IMR-90 (cell line): ENCODE measurements at regions not wholly inside any gene's neighbourhood (a gene's known extent, or its start where the extent isn't known, plus 50 kb on each side); places are given as distances from the start of the nearest gene placed in this dataset.

Experiments
- ATAC-seq: fragments of 200-7000 bp; cut with Tn5 transposase; 2 replicates; pipeline ENCODE4 v1.9.1; 2020; ENCODE audit warnings: low read depth, mild to moderate bottlenecking, moderate library complexity
- BruUV-seq: library from RNA; stranded (reverse); fragments of 400-500 nt; replicated peaks from 2 replicates; lab custom pipeline; 2021; lab: Mats Ljungman, UMichigan
- CTCF ChIA-PET: fragments of 300-600 bp; formaldehyde crosslinking; extraction: SDS; loops from one replicate; lab custom pipeline; 2021; ENCODE audit warnings: antibody characterized with exemption; lab: Yijun Ruan, JAX
- POLR2A ChIA-PET: fragments of 300-600 bp; sonication (Branson Sonifier 250); formaldehyde crosslinking; loops from one replicate; lab custom pipeline; 2022; ENCODE audit warnings: antibody characterized with exemption; ENCODE audit not compliant: unreplicated experiment; lab: Charles Lee
- DNase-seq: peaks from one replicate; pipeline ENCODE4 v3.0.0; 2013
- H2AFZ ChIP-seq: replicated peaks from 2 replicates; pipeline ENCODE3; 2013; ENCODE audit warnings: low read length, mild to moderate bottlenecking; ENCODE audit not compliant: poor library complexity
- H2AK5ac ChIP-seq: 2 replicates; pipeline ENCODE4 v1.6.1; 2013; ENCODE audit warnings: low read depth, low read length, inconsistent platforms
- H2AK9ac ChIP-seq: replicated peaks from 2 replicates; pipeline ENCODE3; 2013; ENCODE audit warnings: mild to moderate bottlenecking, low read depth, low read length, moderate library complexity; ENCODE audit not compliant: poor library complexity
- H2BK120ac ChIP-seq: 2 replicates; pipeline ENCODE4 v1.6.1; 2013; ENCODE audit warnings: low read depth, low read length, inconsistent platforms
- H2BK15ac ChIP-seq: 3 replicates; pipeline ENCODE4 v1.6.1; 2013; ENCODE audit warnings: low read depth, low read length, inconsistent platforms
- H2BK20ac ChIP-seq: 2 replicates; pipeline ENCODE4 v1.6.1; 2013; ENCODE audit warnings: low read depth, mild to moderate bottlenecking, inconsistent platforms, low read length, moderate library complexity
- H2BK5ac ChIP-seq: 2 replicates; pipeline ENCODE4 v1.6.1; 2013; ENCODE audit warnings: mild to moderate bottlenecking, low read depth, low read length, inconsistent platforms; ENCODE audit not compliant: poor library complexity, severe bottlenecking
- H3K14ac ChIP-seq: replicated peaks from 2 replicates; pipeline ENCODE4 v1.6.1; 2013; ENCODE audit warnings: low read depth, low read length, inconsistent platforms
- H3K18ac ChIP-seq: 2 replicates; pipeline ENCODE4 v1.6.1; 2013; ENCODE audit warnings: low read depth, low read length, control low read depth
- H3K23ac ChIP-seq: 2 replicates; pipeline ENCODE4 v1.6.1; 2013; ENCODE audit warnings: low read depth, low read length, inconsistent platforms
- H3K27ac ChIP-seq: 2 replicates; pipeline ENCODE4 v1.5.1; 2013; ENCODE audit warnings: mild to moderate bottlenecking, control low read depth, low read length; ENCODE audit not compliant: insufficient read depth
- H3K27me3 ChIP-seq: 2 replicates; pipeline ENCODE4 v1.6.1; 2013; ENCODE audit warnings: low read length; ENCODE audit not compliant: control insufficient read depth, insufficient read depth
- H3K36me3 ChIP-seq: 2 replicates; pipeline ENCODE4 v1.6.1; 2013; ENCODE audit warnings: low read length, mixed read lengths; ENCODE audit not compliant: control insufficient read depth, insufficient read depth
- H3K4ac ChIP-seq: 2 replicates; pipeline ENCODE4 v1.6.1; 2013; ENCODE audit warnings: low read depth, low read length, inconsistent platforms
- H3K4me1 ChIP-seq: 2 replicates; pipeline ENCODE4 v1.6.1; 2013; ENCODE audit warnings: low read length, mixed read lengths; ENCODE audit not compliant: control insufficient read depth, insufficient read depth
- H3K4me2 ChIP-seq: 2 replicates; pipeline ENCODE4 v1.6.1; 2013; ENCODE audit warnings: low read depth, mild to moderate bottlenecking, control low read depth, low read length, moderate library complexity
- H3K4me3 ChIP-seq: 2 replicates; pipeline ENCODE4 v1.5.1; 2013; ENCODE audit warnings: low read depth, mild to moderate bottlenecking, control low read depth, low read length, moderate library complexity; ENCODE audit not compliant: insufficient read depth
- H3K56ac ChIP-seq: 2 replicates; pipeline ENCODE4 v1.6.1; 2013; ENCODE audit warnings: low read length, inconsistent platforms; ENCODE audit not compliant: insufficient read depth; ENCODE audit errors: extremely low read depth
- H3K79me1 ChIP-seq, 2 experiments: 2 replicates each; pipeline ENCODE4 v1.6.1; 2013; ENCODE audit warnings: low read length in 2 of 2, inconsistent platforms in 1 of 2, low read depth in 1 of 2
- H3K9ac ChIP-seq: 2 replicates; pipeline ENCODE4 v1.6.1; 2013; ENCODE audit warnings: low read depth, low read length, control low read depth
- H3K9me1 ChIP-seq: 2 replicates; pipeline ENCODE4 v1.6.1; 2013; ENCODE audit warnings: low read length, inconsistent platforms; ENCODE audit not compliant: insufficient read depth
- H3K9me3 ChIP-seq: 2 replicates; pipeline ENCODE4 v1.6.1; 2013; ENCODE audit warnings: low read length; ENCODE audit not compliant: control insufficient read depth, insufficient read depth
- H4K20me1 ChIP-seq: 2 replicates; pipeline ENCODE4 v1.6.1; 2013; ENCODE audit warnings: low read length, inconsistent platforms; ENCODE audit not compliant: insufficient read depth
- H4K5ac ChIP-seq: 2 replicates; pipeline ENCODE4 v1.6.1; 2013; ENCODE audit warnings: mild to moderate bottlenecking, low read depth, low read length, control low read depth
- H4K8ac ChIP-seq, 2 experiments: 2 replicates each; pipeline ENCODE4 v1.6.1; 2013; ENCODE audit warnings: low read depth in 2 of 2, low read length in 2 of 2, control low read depth in 1 of 2, inconsistent platforms in 1 of 2
- H4K91ac ChIP-seq: 2 replicates; pipeline ENCODE4 v1.6.1; 2013; ENCODE audit warnings: low read depth, low read length, inconsistent platforms; ENCODE audit not compliant: insufficient read depth
- CTCF ChIP-seq: conservative IDR thresholded peaks from 2 replicates; pipeline ENCODE4 v1.5.1; 2012; ENCODE audit warnings: mild to moderate bottlenecking, low read depth, low read length, improper control_type of control experiment
- ELK1 ChIP-seq: fragments of 150-350 bp; IDR thresholded peaks from 2 replicates; pipeline ENCODE4 v1.6.1; 2016; ENCODE audit warnings: low read depth, mild to moderate bottlenecking, low read length, moderate library complexity, borderline replicate concordance
- MAZ ChIP-seq: IDR thresholded peaks from 2 replicates; pipeline ENCODE4 v1.6.1; 2012; ENCODE audit warnings: low read depth, mild to moderate bottlenecking, low read length, improper control_type of control experiment, moderate library complexity, borderline replicate concordance
- WGBS, 2 experiments: methylation state at CpG; one replicate each; pipeline versions ENCODE4 v1.1.5 to v1.1.7; 2013; ENCODE audit warnings: missing lambda C conversion rate in 2 of 2; ENCODE audit not compliant: insufficient read length in 1 of 2; ENCODE audit errors: extremely low coverage in 2 of 2; 5-methylcytosine and 5-hydroxymethylcytosine counted together
- dilution Hi-C: fragments of 300-500 bp; cut with HindIII; formaldehyde crosslinking; loops from one replicate; pipeline ENCODE4 v1.14.3; 2018; ENCODE audit warnings: low sequenced_read_pairs; ENCODE audit not compliant: unreplicated experiment
- in situ Hi-C: fragments of 300-500 bp; cut with MboI; formaldehyde crosslinking; loops from 3 replicates; pipeline ENCODE4 v1.14.3; 2019; ENCODE audit warnings: low sequenced_read_pairs, inconsistent platforms, mixed read lengths
- intact Hi-C: fragments of 100-400 bp; cut with micrococcal nuclease; formaldehyde crosslinking; loops from 2 replicates; pipeline ENCODE4 v1.10.0; 2022

- no peak overlapping the region for H2AK9ac ChIP-seq
Measured at GRCh38 chr18:64712035-64712434, 563.1 kb upstream of the LINC00305 start.

More at GRCh38 chr18:64712035-64712434, 563.1 kb upstream of the LINC00305 start:
- no peak overlapping the region for H2BK120ac ChIP-seq
- H3K9me3 ChIP-seq: peaks cover 9% of the 10 kb centered on the region
- H3K4me3 ChIP-seq: no peak overlapping the region
- no peak overlapping the region for H4K8ac ChIP-seq
- H3K18ac ChIP-seq: no peak overlapping the region
- no peaks in the 10 kb centered on the region for H3K36me3 ChIP-seq
- DNase-seq: no peak
- no peak overlapping the region for H2BK20ac ChIP-seq
- H4K20me1 ChIP-seq: no peaks in the 10 kb centered on the region
- no peaks in the 10 kb centered on the region for H3K4me1 ChIP-seq
- H2AK5ac ChIP-seq: no peak overlapping the region
- H3K4ac ChIP-seq: no peak overlapping the region
- H2BK15ac ChIP-seq: no peak overlapping the region
- H4K91ac ChIP-seq: no peak overlapping the region
- no peaks in the 10 kb centered on the region for H3K79me1 ChIP-seq
- no peak overlapping the region for H3K27ac ChIP-seq
- H3K56ac ChIP-seq: no peak overlapping the region
- no CpG with 5 or more reads among the region's 1 CpG for WGBS, 2 experiments
- no peak for ATAC-seq
- no peak overlapping the region for H4K5ac ChIP-seq
- H3K27me3 ChIP-seq: no peaks in the 10 kb centered on the region
- no peak overlapping the region for H3K14ac ChIP-seq
- intact Hi-C loops (no loop called here), in situ Hi-C loops (no loop called here), dilution Hi-C loops (no loop called here)
- H2BK5ac ChIP-seq: no peak overlapping the region
- TF ChIP-seq MAZ (no peak), ELK1 (no peak), CTCF (no peak)
- no TSS peak for BruUV-seq
- H3K4me2 ChIP-seq: no peak overlapping the region
- POLR2A ChIA-PET: no interaction called here
- H2AFZ ChIP-seq: no peak overlapping the region
- H3K23ac ChIP-seq: no peak overlapping the region
- H3K9me1 ChIP-seq: no peaks in the 10 kb centered on the region
- no peak overlapping the region for H3K9ac ChIP-seq
- CTCF ChIA-PET: no interaction called here
